ENCODE measurements at regions not wholly inside any gene's neighbourhood (a gene's known extent, or its start where the extent isn't known, plus 50 kb on each side); places are given as distances from the start of the nearest gene placed in this dataset.

GRCh38 chr10:128898916-128899195 is 568.2 kb upstream of the MGMT start:
- TF ChIP-seq CTCF (conservative IDR thresholded peaks at IDR 0.05; ENCODE audit: low read depth, low read length) (no peak), EZH2 (IDR thresholded peaks at IDR 0.05; ENCODE audit: low read length, unreplicated experiment) (no peak)

Measured in PC-3 (cell line).